ENCODE measurements at regions not wholly inside any gene's neighbourhood (a gene's known extent, or its start where the extent isn't known, plus 50 kb on each side); places are given as distances from the start of the nearest gene placed in this dataset.

DNA sequence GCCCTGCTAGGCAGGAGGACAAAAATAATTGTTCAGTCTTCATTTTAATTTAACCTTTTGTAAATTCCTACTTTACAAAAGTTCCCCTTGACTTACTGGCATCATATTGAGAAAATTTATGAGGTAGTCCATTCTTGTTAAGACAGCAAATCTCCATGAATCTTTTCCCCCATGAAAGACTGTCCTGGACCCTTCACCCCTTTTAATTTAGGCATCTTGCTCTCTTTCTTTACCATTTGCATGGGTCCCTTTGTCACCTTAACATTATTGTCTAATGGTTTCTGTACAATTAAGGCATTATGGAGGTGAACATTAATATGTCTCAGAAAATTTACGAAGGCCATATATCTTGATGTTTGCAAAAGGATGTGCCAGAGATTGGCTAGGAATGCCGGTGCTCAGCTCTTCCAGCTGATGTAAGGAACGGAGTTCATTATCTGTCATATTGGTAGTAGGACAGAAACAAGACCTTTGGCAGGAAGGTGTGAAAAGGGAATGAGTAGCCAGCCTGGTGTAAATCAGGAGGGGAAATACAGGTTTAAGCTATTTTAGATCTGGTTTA lies 382.8 kb upstream of the TSHZ2 start:
- Mint-ChIP-seq H3K36me3 (no peaks in the 10 kb centered on the region), H3K27me3 (ENCODE audit: low read depth in 3 of 3) (peaks cover 0 to 2% (median 0%) of the 10 kb centered on the region in 3 donors), H3K4me1 (no peaks in the 10 kb centered on the region), H3K27ac (no peak overlapping the region), H3K4me3 (no peak overlapping the region), H3K9me3 (peaks cover 0 to 11% (median 5%) of the 10 kb centered on the region in 7 donors)
- no peak overlapping the region for H3K9ac ChIP-seq (ENCODE audit: insufficient read depth, low read length, poor library complexity, severe bottlenecking)
- peaks cover 0 to 4% of the 10 kb centered on the region in 2 donors for H3K9me3 ChIP-seq (replicated peaks in 1 of 2; ENCODE audit: control insufficient read depth in 1 of 2, insufficient read depth in 1 of 2, low read length in 2 of 2)
- H3K4me3 ChIP-seq (replicated peaks in 1 of 3; ENCODE audit: low read depth in 2 of 3, low read length in 3 of 3), result no peak overlapping the region
- no peak overlapping the region for H3K4me2 ChIP-seq (replicated peaks; ENCODE audit: extremely low read depth, low read length, poor library complexity, severe bottlenecking)
- no peaks in the 10 kb centered on the region for H3K4me1 ChIP-seq (ENCODE audit: control insufficient read depth in 1 of 2, insufficient read depth in 2 of 2, low read length in 2 of 2)
- H4K20me1 ChIP-seq (ENCODE audit: insufficient read depth, low read length), result no peaks in the 10 kb centered on the region
- 86% methylated on average over 3 of the region's 3 CpGs for WGBS (ENCODE audit: insufficient coverage)
- H2AFZ ChIP-seq (ENCODE audit: insufficient read depth, low read depth, low read length, poor library complexity, severe bottlenecking), result no peak overlapping the region
- no peaks in the 10 kb centered on the region for H3K27me3 ChIP-seq (ENCODE audit: control insufficient read depth in 2 of 2, insufficient read depth in 2 of 2, low read length in 2 of 2)
- no peaks in the 10 kb centered on the region for H3K79me2 ChIP-seq (ENCODE audit: insufficient read depth, low read length)
- TF ChIP-seq CTCF (IDR thresholded peaks at IDR 0.05), result no peak
- H3K36me3 ChIP-seq (replicated peaks in 1 of 2; ENCODE audit: control insufficient read depth in 1 of 2, insufficient read depth in 2 of 2, low read length in 2 of 2), result no peaks in the 10 kb centered on the region
- intact Hi-C loops (cut with micrococcal nuclease), result no loop called here
- DNase-seq, result no peak
- H3K27ac ChIP-seq (ENCODE audit: low read depth in 1 of 2, low read length in 2 of 2), result no peak overlapping the region

DNA sequence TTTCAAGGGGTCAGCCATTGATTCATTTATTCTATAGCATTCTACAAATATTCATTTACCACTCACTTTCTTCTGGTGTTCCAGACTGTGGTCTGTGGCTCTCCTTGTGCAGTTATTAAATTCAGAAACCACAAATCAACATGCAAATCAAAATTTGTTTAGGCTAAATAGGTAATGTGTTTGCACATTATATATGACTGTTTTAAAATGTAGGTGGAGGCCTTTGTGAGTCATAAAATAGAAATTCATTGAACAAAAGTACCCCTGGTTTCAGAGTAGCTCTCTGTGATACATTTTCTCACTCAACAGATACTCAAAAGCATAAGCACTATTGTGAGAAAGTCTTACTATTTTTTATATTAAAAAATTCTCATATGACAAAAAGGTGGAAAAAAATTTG lies 385.5 kb upstream of the TSHZ2 start:
- no peaks in the 10 kb centered on the region for H3K79me2 ChIP-seq (ENCODE audit: insufficient read depth, low read length)
- H3K4me1 Mint-ChIP-seq, result no peaks in the 10 kb centered on the region
- H3K27me3 ChIP-seq (ENCODE audit: control insufficient read depth in 2 of 2, insufficient read depth in 2 of 2, low read length in 2 of 2), result no peaks in the 10 kb centered on the region
- no peaks in the 10 kb centered on the region for H3K4me1 ChIP-seq (ENCODE audit: control insufficient read depth in 1 of 2, insufficient read depth in 2 of 2, low read length in 2 of 2)
- no peak for TF ChIP-seq CTCF (IDR thresholded peaks at IDR 0.05)
- H2AFZ ChIP-seq (ENCODE audit: insufficient read depth, low read depth, low read length, poor library complexity, severe bottlenecking), result no peak overlapping the region
- no peak overlapping the region for H3K4me2 ChIP-seq (replicated peaks; ENCODE audit: extremely low read depth, low read length, poor library complexity, severe bottlenecking)
- peaks cover 0 to 2% (median 0%) of the 10 kb centered on the region in 3 donors for H3K27me3 Mint-ChIP-seq (ENCODE audit: low read depth in 3 of 3)
- peaks cover 0 to 14% (median 5%) of the 10 kb centered on the region in 7 donors for H3K9me3 Mint-ChIP-seq
- H4K20me1 ChIP-seq (ENCODE audit: insufficient read depth, low read length), result no peaks in the 10 kb centered on the region
- intact Hi-C loops (cut with micrococcal nuclease), result no loop called here
- no peak overlapping the region for H3K4me3 Mint-ChIP-seq
- H3K9ac ChIP-seq (ENCODE audit: insufficient read depth, low read length, poor library complexity, severe bottlenecking), result no peak overlapping the region
- no peak overlapping the region for H3K27ac Mint-ChIP-seq
- H3K36me3 Mint-ChIP-seq, result no peaks in the 10 kb centered on the region
- H3K9me3 ChIP-seq (replicated peaks in 1 of 2; ENCODE audit: control insufficient read depth in 1 of 2, insufficient read depth in 1 of 2, low read length in 2 of 2), result peaks cover 0 to 4% of the 10 kb centered on the region in 2 donors
- no peaks in the 10 kb centered on the region for H3K36me3 ChIP-seq (replicated peaks in 1 of 2; ENCODE audit: control insufficient read depth in 1 of 2, insufficient read depth in 2 of 2, low read length in 2 of 2)
- H3K27ac ChIP-seq (ENCODE audit: low read depth in 1 of 2, low read length in 2 of 2), result no peak overlapping the region
- no peak overlapping the region for H3K4me3 ChIP-seq (replicated peaks in 1 of 3; ENCODE audit: low read depth in 2 of 3, low read length in 3 of 3)
- no peak for DNase-seq

All from CD14-positive monocyte (primary cell).